ENCODE measurements at regions not wholly inside any gene's neighbourhood (a gene's known extent, or its start where the extent isn't known, plus 50 kb on each side); places are given as distances from the start of the nearest gene placed in this dataset.

- TF ChIP-seq CTCF (IDR thresholded peaks at IDR 0.05; ENCODE audit: low read depth, low read length) (no peak), POLR2A (IDR thresholded peaks at IDR 0.05; ENCODE audit: extremely low read depth, insufficient read length) (no peak)
These were observed 1051.4 kb upstream of the RBFOX1 start for GRCh38 chr16:6281274-6281673.
